SK-N-SH (cell line): ENCODE measurements at regions not wholly inside any gene's neighbourhood (a gene's known extent, or its start where the extent isn't known, plus 50 kb on each side); places are given as distances from the start of the nearest gene placed in this dataset.

ENCODE experiments used
- CTCF ChIA-PET: fragments of 300-600, 350-600 bp; formaldehyde crosslinking; extraction: SDS; loops from one replicate; lab custom pipeline; 2021; lab: Yijun Ruan, JAX
- POLR2A ChIA-PET: fragments of 350-600 bp; sonication (Branson Sonifier 250); formaldehyde crosslinking; extraction: SDS; loops from one replicate; lab custom pipeline; 2020; ENCODE audit warnings: antibody characterized with exemption, inconsistent platforms; lab: Yijun Ruan, JAX
- DNase-seq: peaks from one replicate; pipeline ENCODE4 v3.0.0; 2012
- H2AFZ ChIP-seq: fragments of 200-600 bp; sonication (generic); 2 replicates; pipeline ENCODE4 v1.8.1; 2016; ENCODE audit warnings: antibody characterized with exemption, mild to moderate bottlenecking, low read depth
- H3F3A ChIP-seq: fragments of 200-600 bp; sonication (generic); replicated peaks from 2 replicates; pipeline ENCODE3; 2016; ENCODE audit warnings: antibody characterized with exemption, mild to moderate bottlenecking; ENCODE audit not compliant: insufficient read depth
- H3K27ac ChIP-seq, 2 experiments: fragments of 200-500 bp in 1 of 2; fragments of 200-600 bp in 1 of 2; sonication (Bioruptor generic) in 1 of 2; sonication (generic), shearing (Covaris generic) in 1 of 2; 2 replicates each; pipeline versions ENCODE4 v1.5.1 to v1.6.1; 2014 to 2016; ENCODE audit warnings: low read depth in 2 of 2, inconsistent platforms in 1 of 2, low read length in 1 of 2, mild to moderate bottlenecking in 1 of 2, mixed read lengths in 1 of 2
- H3K27me3 ChIP-seq: fragments of 200-600 bp; sonication (generic), shearing (Covaris generic); 2 replicates; pipeline ENCODE4 v1.6.1; 2016; ENCODE audit warnings: mixed run types; ENCODE audit not compliant: insufficient read depth
- H3K36me3 ChIP-seq, 2 experiments: fragments of 200-500 bp in 1 of 2; fragments of 200-600 bp in 1 of 2; sonication (Bioruptor generic) in 1 of 2; sonication (generic) in 1 of 2; replicated peaks in 1 of 2; 2 replicates each; pipeline versions ENCODE3 to v1.5.1; 2014 to 2016; ENCODE audit warnings: low read length in 1 of 2, mild to moderate bottlenecking in 1 of 2; ENCODE audit not compliant: insufficient read depth in 2 of 2, control insufficient read depth in 1 of 2
- H3K4me1 ChIP-seq, 2 experiments: fragments of 200-500 bp in 1 of 2; fragments of 200-600 bp in 1 of 2; sonication (Bioruptor generic) in 1 of 2; sonication (generic), shearing (Covaris generic) in 1 of 2; 2 replicates each; pipeline versions ENCODE4 v1.5.1 to v1.6.1; 2014 to 2016; ENCODE audit warnings: low read depth in 1 of 2, low read length in 1 of 2, mixed run types in 1 of 2; ENCODE audit not compliant: insufficient read depth in 2 of 2, control insufficient read depth in 1 of 2
- H3K4me2 ChIP-seq: fragments of 200-600 bp; sonication (generic), shearing (Covaris generic); 2 replicates; pipeline ENCODE4 v1.6.1; 2017; ENCODE audit warnings: mixed run types
- H3K4me3 ChIP-seq, 2 experiments: fragments of 200-500 bp in 1 of 2; fragments of 200-600 bp in 1 of 2; sonication (Bioruptor generic) in 1 of 2; sonication (generic), shearing (Covaris generic) in 1 of 2; 2 replicates each; pipeline versions ENCODE4 v1.5.1 to v1.8.1; 2014 to 2016; ENCODE audit warnings: low read depth in 2 of 2, inconsistent platforms in 1 of 2, low read length in 1 of 2, mild to moderate bottlenecking in 1 of 2, mixed read lengths in 1 of 2, moderate library complexity in 1 of 2
- H3K79me2 ChIP-seq: fragments of 200-600 bp; sonication (generic); 2 replicates; pipeline ENCODE4 v1.8.1; 2017; ENCODE audit warnings: mild to moderate bottlenecking; ENCODE audit not compliant: insufficient read depth
- H3K9ac ChIP-seq: fragments of 200-600 bp; sonication (generic); 2 replicates; pipeline ENCODE4 v1.6.1; 2017; ENCODE audit warnings: mixed run types
- H3K9me2 ChIP-seq: fragments of 200-600 bp; sonication (generic); 2 replicates; pipeline ENCODE4 v1.6.1; 2017; ENCODE audit warnings: mixed run types
- H3K9me3 ChIP-seq: fragments of 200-600 bp; sonication (generic); 2 replicates; pipeline ENCODE4 v1.6.1; 2017; ENCODE audit warnings: mixed run types, mild to moderate bottlenecking, moderate library complexity
- H4K20me1 ChIP-seq: fragments of 200-600 bp; sonication (generic); 2 replicates; pipeline ENCODE4 v1.6.1; 2017; ENCODE audit warnings: mild to moderate bottlenecking, mixed run types; ENCODE audit not compliant: insufficient read depth
- CHD2 ChIP-seq: fragments of 150-350 bp; IDR thresholded peaks from 2 replicates; pipeline ENCODE4 v1.6.1; 2018; ENCODE audit warnings: low read length; ENCODE audit not compliant: partially characterized antibody
- ELF1 ChIP-seq: IDR thresholded peaks from 2 replicates; pipeline ENCODE4 v1.4.0; 2012
- EP300 ChIP-seq, 2 experiments: IDR thresholded peaks; 2 replicates each; pipeline versions ENCODE4 v1.4.0 to v1.6.1; 2012; ENCODE audit warnings: borderline replicate concordance in 1 of 2, low read depth in 1 of 2, low read length in 1 of 2
- EZH2phosphoT487 ChIP-seq: fragments of 200-600 bp; sonication (generic); IDR thresholded peaks from 2 replicates; pipeline ENCODE4 v1.6.1; 2017; ENCODE audit warnings: low read depth, mixed run types, mild to moderate bottlenecking, antibody characterized with exemption, moderate library complexity, borderline replicate concordance
- FOSL2 ChIP-seq: IDR thresholded peaks from 2 replicates; pipeline ENCODE4 v1.4.0; 2012; ENCODE audit warnings: low read depth, mild to moderate bottlenecking, moderate library complexity, borderline replicate concordance
- FOXM1 ChIP-seq: IDR thresholded peaks from 2 replicates; pipeline ENCODE4 v1.4.0; 2012; ENCODE audit warnings: low read depth, mild to moderate bottlenecking
- GABPA ChIP-seq: IDR thresholded peaks from 2 replicates; pipeline ENCODE4 v1.4.0; 2012; ENCODE audit warnings: low read depth, mild to moderate bottlenecking
- MXI1 ChIP-seq: IDR thresholded peaks from 2 replicates; pipeline ENCODE4 v1.6.1; 2012; ENCODE audit warnings: mild to moderate bottlenecking, low read depth, low read length, improper control_type of control experiment
- PBX3 ChIP-seq: IDR thresholded peaks from 2 replicates; pipeline ENCODE4; 2012
- RAD21 ChIP-seq: IDR thresholded peaks from 2 replicates; pipeline ENCODE4 v1.6.1; 2012; ENCODE audit warnings: mild to moderate bottlenecking, low read length
- RXRA ChIP-seq: IDR thresholded peaks from 2 replicates; pipeline ENCODE4 v1.4.0; 2012; ENCODE audit warnings: low read depth, mild to moderate bottlenecking, borderline replicate concordance
- SMC3 ChIP-seq: IDR thresholded peaks from 2 replicates; pipeline ENCODE4 v1.6.1; 2012; ENCODE audit warnings: low read depth, low read length, improper control_type of control experiment
- USF1 ChIP-seq: IDR thresholded peaks from 2 replicates; pipeline ENCODE4 v1.4.0; 2012; ENCODE audit warnings: low read depth, borderline replicate concordance
- USF2 ChIP-seq: fragments of 150-350 bp; IDR thresholded peaks from 2 replicates; pipeline ENCODE4 v1.6.1; 2017; ENCODE audit warnings: antibody characterized with exemption, low read length, low read depth, borderline replicate concordance
- YY1 ChIP-seq: IDR thresholded peaks from 2 replicates; pipeline ENCODE4 v1.4.0; 2012; ENCODE audit warnings: low read depth, mild to moderate bottlenecking
- WGBS: methylation state at CpG from one replicate; pipeline ENCODE4 v1.1.6; 2017; ENCODE audit warnings: low lambda C conversion rate; 5-methylcytosine and 5-hydroxymethylcytosine counted together

GRCh38 chr7:117995850-117996650, 122.8 kb upstream of the CTTNBP2 start:
- Histone ChIP-seq H3K79me2 (no peaks in the 10 kb centered on the region), H3K4me1 (no peaks in the 10 kb centered on the region), H3K9me2 (no peaks in the 10 kb centered on the region), H3K36me3 (no peaks in the 10 kb centered on the region), H3K27ac (no peak overlapping the region), H3F3A (no peaks in the 10 kb centered on the region), H3K9ac (no peak overlapping the region), H4K20me1 (no peaks in the 10 kb centered on the region), H3K4me3 (no peak overlapping the region), H2AFZ (no peak overlapping the region), H3K4me2 (no peak overlapping the region), H3K27me3 (no peaks in the 10 kb centered on the region), H3K9me3 (no peaks in the 10 kb centered on the region)
- WGBS, result 12% methylated on average over 8 of the region's 8 CpGs
- ChIA-PET CTCF (interaction anchor here (1.4 kb wide), 1 partner anchor 56 kb away, joined by 3 read pairs; no protein-coding TSS in a partner anchor), POLR2A (no interaction called here)
- DNase-seq, result no peak
- TF ChIP-seq RAD21 (no peak), FOXM1 (no peak), USF2 (no peak), MXI1 (no peak), EP300 (IDR thresholded peaks at IDR 0.05; ENCODE audit: borderline replicate concordance in 1 of 2, low read depth in 1 of 2, low read length in 1 of 2) (no peak), SMC3 (no peak), USF1 (no peak), ELF1 (no peak), YY1 (no peak), PBX3 (no peak), CHD2 (no peak), FOSL2 (no peak), GABPA (no peak), EZH2phosphoT487 (no peak), RXRA (no peak)
